ENCODE measurements at regions not wholly inside any gene's neighbourhood (a gene's known extent, or its start where the extent isn't known, plus 50 kb on each side); places are given as distances from the start of the nearest gene placed in this dataset.

DNA sequence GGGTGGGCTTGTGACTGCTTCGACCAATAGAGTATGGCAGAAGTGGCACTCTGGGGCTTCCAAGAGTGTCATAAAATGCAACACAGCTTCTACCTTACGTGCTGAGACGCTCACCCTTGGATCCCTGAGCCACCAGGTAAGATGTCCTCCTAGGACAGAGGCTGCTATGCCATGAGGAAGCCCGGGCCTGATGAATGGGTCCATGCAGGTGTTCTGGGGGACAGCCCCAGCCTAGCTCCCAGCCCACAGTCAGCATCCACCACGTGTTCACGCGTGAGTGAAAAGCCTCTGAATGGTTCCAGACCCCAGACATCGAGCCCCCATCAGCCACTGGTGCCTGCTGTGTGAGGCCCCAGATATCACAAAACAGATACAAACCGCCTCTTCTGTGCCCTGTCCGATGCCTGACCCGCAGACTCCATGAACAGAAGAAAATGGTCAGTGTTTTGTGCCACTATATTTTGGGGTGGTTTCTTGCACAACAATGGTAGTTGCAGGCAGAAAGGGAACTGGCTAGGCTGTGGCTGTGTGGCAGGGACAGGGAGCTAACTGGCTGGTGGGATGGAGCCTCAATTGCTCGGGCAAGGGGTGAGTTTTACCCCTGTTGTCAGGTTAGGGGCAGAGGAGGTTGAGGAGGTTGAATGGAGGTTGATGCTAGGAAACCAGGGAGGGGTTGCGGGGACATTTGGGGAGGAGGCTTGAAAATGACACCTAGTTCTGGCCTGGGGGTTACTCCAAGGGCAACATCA, 92.2 kb downstream of the LINGO1 start:
- DNase-seq: no peak

DNA sequence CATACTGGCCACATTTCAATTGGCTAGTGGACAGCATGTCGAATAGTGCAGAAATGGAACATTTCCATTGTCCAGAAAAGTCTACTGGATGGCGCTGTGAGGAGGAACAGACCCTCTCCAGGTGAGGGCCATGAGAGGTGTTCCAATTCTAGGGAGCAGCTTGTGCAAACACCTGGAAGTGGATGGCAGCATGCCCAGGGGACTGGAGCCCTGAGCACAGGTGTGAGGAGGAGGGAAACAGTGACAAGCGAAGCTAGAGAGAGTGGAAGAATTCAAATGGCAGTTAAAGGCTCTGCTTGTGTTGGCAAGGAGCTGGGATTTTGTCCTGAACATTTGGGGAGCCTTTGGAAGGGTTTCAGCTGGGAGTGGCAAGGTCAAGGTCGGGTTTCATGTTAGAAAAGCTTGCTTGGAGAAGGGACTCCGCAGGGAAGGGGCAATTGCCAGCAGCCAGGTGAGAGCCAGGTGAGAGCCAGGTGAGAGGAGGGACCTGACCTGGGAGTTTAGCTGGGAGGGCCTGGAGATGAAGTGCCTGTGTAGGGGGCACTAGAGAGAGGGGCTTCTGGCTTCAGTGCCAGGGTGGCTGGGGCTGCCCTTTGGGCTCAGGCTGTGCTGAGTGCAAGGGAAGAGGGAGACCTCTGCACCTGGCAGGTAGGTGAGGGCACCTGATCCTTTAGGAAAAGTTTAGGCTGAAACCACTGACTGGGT, 93.8 kb downstream of the LINGO1 start:
- DNase-seq: no peak

DNA sequence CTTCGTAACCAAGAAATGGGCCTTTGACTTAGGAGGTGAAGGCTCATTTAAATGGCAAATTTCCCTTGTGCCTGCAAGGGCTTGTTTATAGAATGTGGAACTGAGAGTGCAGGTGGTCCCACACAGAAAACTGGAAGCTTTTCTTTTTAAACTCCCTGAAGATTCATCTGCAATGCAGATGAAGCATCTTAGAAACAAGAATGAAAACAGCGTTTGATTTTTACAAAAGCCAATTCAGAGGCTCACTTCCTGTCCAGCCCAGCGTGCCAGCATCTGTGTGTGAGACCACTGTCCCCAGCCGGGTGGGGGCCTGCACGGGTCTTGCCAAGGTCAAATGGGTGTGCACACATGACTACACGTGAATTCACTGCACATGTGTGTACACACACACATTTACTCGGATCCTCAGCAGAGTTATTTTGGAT, 94.7 kb downstream of the LINGO1 start:
- no peak for DNase-seq

DNA sequence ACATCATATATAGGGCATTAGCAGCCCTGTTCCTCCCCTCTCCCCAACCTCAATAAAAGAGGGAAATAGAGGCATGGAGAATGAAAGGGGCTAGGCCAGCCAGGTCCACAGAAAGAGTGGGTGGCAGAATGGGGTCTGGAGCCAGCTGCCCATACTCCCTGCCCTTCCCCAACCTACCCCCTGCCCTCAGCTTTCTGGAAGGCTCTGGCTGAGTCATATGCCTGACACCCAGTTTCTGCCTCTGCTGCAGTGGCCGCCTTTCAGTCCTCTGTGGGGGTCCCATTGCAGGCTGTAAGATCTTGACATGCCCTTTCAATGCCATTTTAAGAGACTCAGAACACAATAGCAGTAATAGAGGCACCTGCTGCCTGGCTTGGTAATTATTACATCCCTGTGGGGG, 95.7 kb downstream of the LINGO1 start:
- no peak for DNase-seq

DNA sequence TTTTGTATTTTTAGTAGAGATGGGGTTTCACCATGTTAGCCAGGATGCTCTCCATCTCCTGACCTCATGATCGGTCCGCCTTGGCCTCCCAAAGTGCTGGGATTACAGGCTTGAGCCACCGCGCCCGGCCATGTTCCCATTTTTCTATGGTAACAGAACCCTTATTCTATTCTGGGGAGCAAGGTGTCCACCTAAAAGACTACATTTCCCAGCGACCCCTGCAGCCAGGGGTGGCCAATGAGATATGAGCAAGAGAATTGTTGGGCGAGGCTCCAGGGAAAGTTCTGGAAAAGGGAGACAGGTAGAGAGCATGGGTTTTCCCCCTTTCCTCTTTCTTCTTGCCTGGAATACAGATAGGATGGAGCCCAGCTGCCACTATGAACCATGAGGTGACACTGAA, 96.9 kb downstream of the LINGO1 start:
- no peak for DNase-seq
